ENCODE measurements at regions not wholly inside any gene's neighbourhood (a gene's known extent, or its start where the extent isn't known, plus 50 kb on each side); places are given as distances from the start of the nearest gene placed in this dataset.

- no peaks in the 10 kb centered on the region for H3K36me3 ChIP-seq (ENCODE audit: low read depth, missing control alignments)
- no peak overlapping the region for H3K27ac ChIP-seq
- WGBS, 2 donors, result 88 to 91% methylated on average over 3 of the region's 3 CpGs
- no peaks in the 10 kb centered on the region for H3K4me1 ChIP-seq
- no peak for DNase-seq
- no peaks in the 10 kb centered on the region for H3K27me3 ChIP-seq
- no peaks in the 10 kb centered on the region for H3K9me3 ChIP-seq
- H3K4me3 ChIP-seq, result no peak overlapping the region
- intact Hi-C loops (cut with DNase I; ENCODE audit: low total_unique reads), result no loop called here
- TF ChIP-seq CTCF (IDR thresholded peaks at IDR 0.05), result no peak
- TF ChIP-seq POLR2A (IDR thresholded peaks at IDR 0.05), result no peak
Measured at GRCh38 chr5:85951707-85952210, 666.0 kb upstream of the COX7C start.

- no peaks in the 10 kb centered on the region for H3K36me3 ChIP-seq (ENCODE audit: low read depth, missing control alignments)
- 92 to 94% methylated on average over 2 of the region's 2 CpGs for WGBS, 2 donors
- no peak overlapping the region for H3K4me3 ChIP-seq
- no peaks in the 10 kb centered on the region for H3K4me1 ChIP-seq
- H3K9me3 ChIP-seq, result no peaks in the 10 kb centered on the region
- no peak for DNase-seq
- intact Hi-C loops (cut with DNase I; ENCODE audit: low total_unique reads), result no loop called here
- H3K27ac ChIP-seq, result no peak overlapping the region
- no peaks in the 10 kb centered on the region for H3K27me3 ChIP-seq
- TF ChIP-seq POLR2A (IDR thresholded peaks at IDR 0.05) (no peak), CTCF (IDR thresholded peaks at IDR 0.05) (no peak)
Measured at GRCh38 chr5:85952680-85953079, 665.1 kb upstream of the COX7C start.

GRCh38 chr5:85967681-85968080 is 650.1 kb upstream of the COX7C start:
- DNase-seq, result no peak
- TF ChIP-seq POLR2A (IDR thresholded peaks at IDR 0.05) (no peak), CTCF (IDR thresholded peaks at IDR 0.05) (no peak)
- H3K9me3 ChIP-seq, result no peaks in the 10 kb centered on the region
- WGBS, 2 donors, result 79 to 87% methylated on average over 4 of the region's 4 CpGs
- H3K27ac ChIP-seq, result no peak overlapping the region
- H3K36me3 ChIP-seq (ENCODE audit: low read depth, missing control alignments), result no peaks in the 10 kb centered on the region
- intact Hi-C loops (cut with DNase I; ENCODE audit: low total_unique reads), result no loop called here
- H3K4me3 ChIP-seq, result no peak overlapping the region
- H3K27me3 ChIP-seq, result no peaks in the 10 kb centered on the region
- no peaks in the 10 kb centered on the region for H3K4me1 ChIP-seq

GRCh38 chr5:85972539-85972938 is 645.2 kb upstream of the COX7C start:
- intact Hi-C loops (cut with DNase I; ENCODE audit: low total_unique reads), result no loop called here
- TF ChIP-seq POLR2A (IDR thresholded peaks at IDR 0.05) (no peak), CTCF (IDR thresholded peaks at IDR 0.05) (no peak)
- no peaks in the 10 kb centered on the region for H3K4me1 ChIP-seq
- no peaks in the 10 kb centered on the region for H3K27me3 ChIP-seq
- no peak for DNase-seq
- H3K36me3 ChIP-seq (ENCODE audit: low read depth, missing control alignments), result no peaks in the 10 kb centered on the region
- WGBS, 2 donors, result 90 to 93% methylated on average over 4 of the region's 4 CpGs
- no peak overlapping the region for H3K27ac ChIP-seq
- no peak overlapping the region for H3K4me3 ChIP-seq
- H3K9me3 ChIP-seq, result no peaks in the 10 kb centered on the region

GRCh38 chr5:85985167-85985566 is 632.6 kb upstream of the COX7C start:
- no peak overlapping the region for H3K27ac ChIP-seq
- H3K4me1 ChIP-seq, result no peaks in the 10 kb centered on the region
- WGBS, 2 donors, result 68 to 89% methylated on average over 1 of the region's 1 CpG
- H3K4me3 ChIP-seq, result no peak overlapping the region
- no peak for DNase-seq
- intact Hi-C loops (cut with DNase I; ENCODE audit: low total_unique reads), result no loop called here
- H3K36me3 ChIP-seq (ENCODE audit: low read depth, missing control alignments), result no peaks in the 10 kb centered on the region
- no peaks in the 10 kb centered on the region for H3K9me3 ChIP-seq
- TF ChIP-seq POLR2A (IDR thresholded peaks at IDR 0.05), result no peak
- no peak for TF ChIP-seq CTCF (IDR thresholded peaks at IDR 0.05)
- H3K27me3 ChIP-seq, result no peaks in the 10 kb centered on the region
